H9 (cell line): ENCODE measurements at regions not wholly inside any gene's neighbourhood (a gene's known extent, or its start where the extent isn't known, plus 50 kb on each side); places are given as distances from the start of the nearest gene placed in this dataset.

Experiments used
- DNase-seq: peaks from one replicate; pipeline ENCODE4 v3.0.0-alpha.2; 2017
- H2AFZ ChIP-seq: one replicate; pipeline ENCODE4 v1.6.1; 2013; ENCODE audit warnings: mild to moderate bottlenecking, low read length, control low read depth, moderate library complexity
- H2AK5ac ChIP-seq: 2 replicates; pipeline ENCODE4 v1.6.1; 2013; ENCODE audit warnings: low read length, control low read depth, mixed read lengths; ENCODE audit not compliant: insufficient read length
- H2BK120ac ChIP-seq: one replicate; pipeline ENCODE4 v1.6.1; 2013; ENCODE audit warnings: low read depth, mild to moderate bottlenecking, low read length, control low read depth, inconsistent platforms; ENCODE audit not compliant: poor library complexity, severe bottlenecking
- H2BK12ac ChIP-seq: 2 replicates; pipeline ENCODE4 v1.6.1; 2013; ENCODE audit warnings: low read length, control low read depth, mixed read lengths, low read depth; ENCODE audit not compliant: insufficient read length
- H2BK15ac ChIP-seq: 2 replicates; pipeline ENCODE4 v1.6.1; 2013; ENCODE audit warnings: low read depth, low read length, control low read depth
- H2BK20ac ChIP-seq: one replicate; pipeline ENCODE4 v1.6.1; 2013; ENCODE audit warnings: low read depth, mild to moderate bottlenecking, low read length, control low read depth, inconsistent platforms; ENCODE audit not compliant: poor library complexity, severe bottlenecking
- H2BK5ac ChIP-seq: 2 replicates; pipeline ENCODE4 v1.6.1; 2013; ENCODE audit warnings: low read length, control low read depth, mixed read lengths; ENCODE audit not compliant: insufficient read length
- H3K14ac ChIP-seq: 2 replicates; pipeline ENCODE4 v1.6.1; 2013; ENCODE audit warnings: low read length, control low read depth; ENCODE audit not compliant: insufficient read depth
- H3K18ac ChIP-seq: 2 replicates; pipeline ENCODE4 v1.6.1; 2013; ENCODE audit warnings: low read depth, mild to moderate bottlenecking, mixed read lengths, low read length, control low read depth; ENCODE audit not compliant: insufficient read length
- H3K23ac ChIP-seq: 2 replicates; pipeline ENCODE4 v1.6.1; 2013; ENCODE audit warnings: low read length, control low read depth, mixed read lengths, low read depth; ENCODE audit not compliant: insufficient read length
- H3K23me2 ChIP-seq: 2 replicates; pipeline ENCODE4 v1.6.1; 2013; ENCODE audit warnings: low read depth, mild to moderate bottlenecking, mixed read lengths, low read length, control low read depth; ENCODE audit not compliant: insufficient read length, poor library complexity, severe bottlenecking
- H3K27ac ChIP-seq: 2 replicates; pipeline ENCODE4 v1.5.1; 2013; ENCODE audit warnings: low read length, control low read depth, mixed read lengths, low read depth; ENCODE audit not compliant: insufficient read length
- H3K27me3 ChIP-seq: 2 replicates; pipeline ENCODE4 v1.6.1; 2013; ENCODE audit warnings: low read length, control low read depth, inconsistent platforms; ENCODE audit not compliant: insufficient read depth
- H3K4ac ChIP-seq: 2 replicates; pipeline ENCODE4 v1.6.1; 2013; ENCODE audit warnings: low read depth, mild to moderate bottlenecking, control low read depth, inconsistent platforms, low read length, moderate library complexity
- H3K4me1 ChIP-seq: 2 replicates; pipeline ENCODE4 v1.6.1; 2013; ENCODE audit warnings: low read length, control low read depth, inconsistent platforms; ENCODE audit not compliant: insufficient read depth
- H3K4me2 ChIP-seq: 2 replicates; pipeline ENCODE4 v1.6.1; 2013; ENCODE audit warnings: low read length, control low read depth, mixed read lengths; ENCODE audit not compliant: insufficient read length, insufficient read depth
- H3K56ac ChIP-seq: 2 replicates; pipeline ENCODE4 v1.6.1; 2013; ENCODE audit warnings: low read depth, mild to moderate bottlenecking, mixed read lengths, low read length, control low read depth; ENCODE audit not compliant: insufficient read length
- H3K79me1 ChIP-seq: 2 replicates; pipeline ENCODE4 v1.6.1; 2013; ENCODE audit warnings: low read depth, mild to moderate bottlenecking, moderate library complexity, low read length, control low read depth, inconsistent platforms; ENCODE audit not compliant: insufficient read depth, poor library complexity, severe bottlenecking
- H3K79me2 ChIP-seq: 2 replicates; pipeline ENCODE4 v1.6.1; 2013; ENCODE audit warnings: low read length, control low read depth, inconsistent platforms; ENCODE audit not compliant: insufficient read depth
- H3K9ac ChIP-seq: 2 replicates; pipeline ENCODE4 v1.6.1; 2013; ENCODE audit warnings: low read length, control low read depth, mixed read lengths; ENCODE audit not compliant: insufficient read length; ENCODE audit errors: extremely low read depth
- H3K9me3 ChIP-seq: one replicate; pipeline ENCODE4 v1.6.1; 2013; ENCODE audit warnings: low read depth, low read length, inconsistent platforms; ENCODE audit not compliant: control insufficient read depth
- H3T11ph ChIP-seq: one replicate; pipeline ENCODE4 v1.6.1; 2013; ENCODE audit warnings: mild to moderate bottlenecking, low read length, control low read depth, inconsistent platforms
- H4K20me1 ChIP-seq: one replicate; pipeline ENCODE4 v1.6.1; 2013; ENCODE audit not compliant: control insufficient read depth, insufficient read length, insufficient read depth
- H4K5ac ChIP-seq: 2 replicates; pipeline ENCODE4 v1.6.1; 2013; ENCODE audit warnings: low read depth, mild to moderate bottlenecking, mixed read lengths, low read length, control low read depth; ENCODE audit not compliant: insufficient read length
- H4K8ac ChIP-seq: replicated peaks from 2 replicates; pipeline ENCODE4 v1.6.1; 2013; ENCODE audit warnings: low read length, control low read depth, mixed read lengths, low read depth; ENCODE audit not compliant: insufficient read length
- H4K91ac ChIP-seq: 2 replicates; pipeline ENCODE4 v1.6.1; 2013; ENCODE audit warnings: low read depth, mild to moderate bottlenecking, moderate library complexity, mixed read lengths, low read length, control low read depth; ENCODE audit not compliant: insufficient read length
- H3K27ac Mint-ChIP-seq, 3 experiments: 2 replicates in 2 of 3; 3 replicates in 1 of 3; pipeline ENCODE4 v1.8.0; 2020 to 2021; ENCODE audit warnings: mixed read lengths in 3 of 3, mild to moderate bottlenecking in 1 of 3, moderate library complexity in 1 of 3
- H3K27me3 Mint-ChIP-seq: 2 replicates; pipeline ENCODE4 v1.8.0; 2021; ENCODE audit warnings: low read depth, mild to moderate bottlenecking, moderate library complexity, mixed read lengths
- H3K36me3 Mint-ChIP-seq, 3 experiments: 2 replicates in 2 of 3; 3 replicates in 1 of 3; pipeline ENCODE4 v1.8.0; 2020 to 2021; ENCODE audit warnings: low read depth in 3 of 3, mixed read lengths in 3 of 3; ENCODE audit not compliant: insufficient read depth in 1 of 3
- H3K4me1 Mint-ChIP-seq, 2 experiments: 2 replicates each; pipeline ENCODE4 v1.8.0; 2020; ENCODE audit warnings: mixed read lengths in 2 of 2
- H3K4me3 Mint-ChIP-seq, 2 experiments: 2 replicates in 1 of 2; 3 replicates in 1 of 2; pipeline ENCODE4 v1.8.0; 2020 to 2021; ENCODE audit warnings: mild to moderate bottlenecking in 2 of 2, mixed read lengths in 2 of 2, moderate library complexity in 1 of 2
- H3K9me3 Mint-ChIP-seq, 2 experiments: 2 replicates in 1 of 2; 3 replicates in 1 of 2; pipeline ENCODE4 v1.8.0; 2020; ENCODE audit warnings: mild to moderate bottlenecking in 2 of 2, mixed read lengths in 2 of 2, moderate library complexity in 1 of 2
- CTCF ChIP-seq: fragments of 200-600 bp; sonication (generic); conservative IDR thresholded peaks from 3 replicates; pipeline ENCODE4 v1.8.0; 2021; ENCODE audit warnings: antibody characterized with exemption, mild to moderate bottlenecking
- WGBS: extraction: QIAGEN DNeasy Blood & Tissue Kit; methylation state at CpG from one replicate; pipeline ENCODE4 v1.1.7; 2013; ENCODE audit warnings: missing lambda C conversion rate, low lambda C conversion rate, mixed read lengths; ENCODE audit not compliant: insufficient read length; ENCODE audit errors: extremely low coverage; 5-methylcytosine and 5-hydroxymethylcytosine counted together

- Histone ChIP-seq H2AFZ (no peak overlapping the region), H2BK20ac (no peak overlapping the region), H3K9me3 (no peaks in the 10 kb centered on the region), H3K4ac (no peak overlapping the region), H2BK5ac (no peak overlapping the region), H2BK15ac (no peak overlapping the region), H4K5ac (no peak overlapping the region), H3K4me2 (no peak overlapping the region), H4K20me1 (no peaks in the 10 kb centered on the region), H3K18ac (no peak overlapping the region), H3K79me1 (no peaks in the 10 kb centered on the region), H3K79me2 (no peaks in the 10 kb centered on the region), H3K4me1 (no peaks in the 10 kb centered on the region), H4K8ac (no peak overlapping the region), H3K56ac (no peak overlapping the region), H3K23me2 (no peaks in the 10 kb centered on the region), H3K23ac (no peak overlapping the region), H3K27ac (no peak overlapping the region), H3K27me3 (no peaks in the 10 kb centered on the region), H3T11ph (no peak overlapping the region), H2BK120ac (no peak overlapping the region), H3K9ac (no peak overlapping the region), H2BK12ac (no peak overlapping the region), H4K91ac (no peak overlapping the region), H3K14ac (no peak overlapping the region), H2AK5ac (no peak overlapping the region)
- Mint-ChIP-seq H3K27ac (no peak overlapping the region), H3K27me3 (peaks cover 2% of the 10 kb centered on the region), H3K9me3 (no peaks in the 10 kb centered on the region; a peak in 1 of 5 replicates), H3K4me3 (no peak overlapping the region), H3K36me3 (no peaks in the 10 kb centered on the region), H3K4me1 (no peaks in the 10 kb centered on the region)
- TF ChIP-seq CTCF, result no peak
- no CpG with 5 or more reads among the region's 4 CpGs for WGBS
- no peak for DNase-seq
Measured at GRCh38 chr20:19120569-19120968, 91.9 kb upstream of the SLC24A3 start.
